ENCODE measurements at regions not wholly inside any gene's neighbourhood (a gene's known extent, or its start where the extent isn't known, plus 50 kb on each side); places are given as distances from the start of the nearest gene placed in this dataset.

- H3K27ac ChIP-seq: no peak overlapping the region
- no peaks in the 10 kb centered on the region for H3K36me3 ChIP-seq
- H3K9me3 ChIP-seq: no peaks in the 10 kb centered on the region
- intact Hi-C loops (cut with DNase I; ENCODE audit: low total_unique reads): no loop called here
- DNase-seq (ENCODE audit: low spot score in 2 of 2): no peak
- no peaks in the 10 kb centered on the region for H3K4me1 ChIP-seq
- no peak for TF ChIP-seq CTCF (IDR thresholded peaks at IDR 0.05)
- no peak for TF ChIP-seq POLR2A (IDR thresholded peaks at IDR 0.05)
- no peak for TF ChIP-seq POLR2AphosphoS5 (IDR thresholded peaks at IDR 0.05)
- H3K4me3 ChIP-seq: no peak overlapping the region
- H3K27me3 ChIP-seq: no peaks in the 10 kb centered on the region
Observed at GRCh38 chr1:239686386-239686785, 300.0 kb downstream of the CHRM3 start.

- intact Hi-C loops (cut with DNase I; ENCODE audit: low total_unique reads): no loop called here
- no peak for DNase-seq (ENCODE audit: low spot score in 2 of 2)
- Histone ChIP-seq H3K4me3 (no peak overlapping the region), H3K27me3 (no peaks in the 10 kb centered on the region), H3K36me3 (no peaks in the 10 kb centered on the region), H3K9me3 (no peaks in the 10 kb centered on the region), H3K4me1 (no peaks in the 10 kb centered on the region), H3K27ac (no peak overlapping the region)
- TF ChIP-seq POLR2AphosphoS5 (IDR thresholded peaks at IDR 0.05) (no peak), POLR2A (IDR thresholded peaks at IDR 0.05) (no peak), CTCF (IDR thresholded peaks at IDR 0.05) (no peak)
Observed at GRCh38 chr1:239696317-239696716, 309.9 kb downstream of the CHRM3 start.

- DNase-seq (ENCODE audit: low spot score in 2 of 2): no peak
- H3K4me1 ChIP-seq: no peaks in the 10 kb centered on the region
- no peaks in the 10 kb centered on the region for H3K27me3 ChIP-seq
- H3K9me3 ChIP-seq: no peaks in the 10 kb centered on the region
- TF ChIP-seq POLR2AphosphoS5 (IDR thresholded peaks at IDR 0.05): no peak
- TF ChIP-seq POLR2A (IDR thresholded peaks at IDR 0.05): no peak
- no peak for TF ChIP-seq CTCF (IDR thresholded peaks at IDR 0.05)
- intact Hi-C loops (cut with DNase I; ENCODE audit: low total_unique reads): no loop called here
- no peaks in the 10 kb centered on the region for H3K36me3 ChIP-seq
- no peak overlapping the region for H3K27ac ChIP-seq
- H3K4me3 ChIP-seq: no peak overlapping the region
Observed at GRCh38 chr1:239700667-239701066, 314.3 kb downstream of the CHRM3 start.

GRCh38 chr1:239703075-239703474 lies 316.7 kb downstream of the CHRM3 start:
- TF ChIP-seq POLR2AphosphoS5 (IDR thresholded peaks at IDR 0.05) (no peak), POLR2A (IDR thresholded peaks at IDR 0.05) (no peak), CTCF (IDR thresholded peaks at IDR 0.05) (no peak)
- Histone ChIP-seq H3K9me3 (no peaks in the 10 kb centered on the region), H3K4me1 (no peaks in the 10 kb centered on the region), H3K36me3 (no peaks in the 10 kb centered on the region), H3K27ac (no peak overlapping the region), H3K27me3 (no peaks in the 10 kb centered on the region), H3K4me3 (no peak overlapping the region)
- intact Hi-C loops (cut with DNase I; ENCODE audit: low total_unique reads): no loop called here
- no peak for DNase-seq (ENCODE audit: low spot score in 2 of 2)

- Histone ChIP-seq H3K27ac (no peak overlapping the region), H3K36me3 (no peaks in the 10 kb centered on the region), H3K27me3 (no peaks in the 10 kb centered on the region), H3K9me3 (no peaks in the 10 kb centered on the region), H3K4me3 (no peak overlapping the region), H3K4me1 (no peaks in the 10 kb centered on the region)
- no peak for TF ChIP-seq POLR2AphosphoS5 (IDR thresholded peaks at IDR 0.05)
- TF ChIP-seq CTCF (IDR thresholded peaks at IDR 0.05): no peak
- no peak for TF ChIP-seq POLR2A (IDR thresholded peaks at IDR 0.05)
- intact Hi-C loops (cut with DNase I; ENCODE audit: low total_unique reads): no loop called here
- no peak for DNase-seq (ENCODE audit: low spot score in 2 of 2)
Observed at GRCh38 chr1:239706245-239706892, 320.0 kb downstream of the CHRM3 start.

Data from breast epithelium (tissue), 4 donors.